ENCODE measurements at regions not wholly inside any gene's neighbourhood (a gene's known extent, or its start where the extent isn't known, plus 50 kb on each side); places are given as distances from the start of the nearest gene placed in this dataset.
"Not testable (repeated sequence)": the region's sequence is repeated elsewhere in the genome, so short reads cannot be mapped to it uniquely, and the experiment has no call there.

DNA sequence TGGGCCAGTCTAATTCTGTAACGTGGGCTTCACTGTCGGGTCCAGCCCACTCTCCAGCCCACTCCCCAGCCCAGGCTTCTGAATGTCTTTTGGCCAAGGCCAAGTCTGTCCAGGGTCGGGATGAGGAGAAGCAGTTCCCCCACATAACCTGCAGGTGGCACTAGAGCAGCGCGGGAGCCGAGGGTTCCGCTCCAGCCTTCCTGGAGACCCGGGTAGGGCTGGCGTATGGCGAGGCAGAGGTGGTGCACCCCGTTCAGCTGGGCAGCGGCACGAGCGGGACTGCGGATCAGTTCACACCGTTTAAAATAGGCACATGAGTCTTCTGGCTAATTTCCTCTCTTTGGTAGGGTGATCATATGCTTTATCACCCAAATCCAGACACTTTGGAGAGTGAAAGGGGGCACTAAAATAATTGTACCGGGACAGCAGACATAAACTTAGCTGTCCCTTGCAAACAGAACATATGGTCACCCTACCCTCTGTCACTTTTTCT lies 185.9 kb downstream of the MSX2 start:
- Histone ChIP-seq H3K27me3 (ENCODE audit: control insufficient read depth, insufficient read depth, low read length) (no peaks in the 10 kb centered on the region), H3K4me3 (ENCODE audit: insufficient read depth, low read depth, low read length) (no peak overlapping the region), H3K36me3 (replicated peaks; ENCODE audit: control insufficient read depth, insufficient read depth, low read length) (no peaks in the 10 kb centered on the region)
- peak; percentile 91 for DNase-seq

DNA sequence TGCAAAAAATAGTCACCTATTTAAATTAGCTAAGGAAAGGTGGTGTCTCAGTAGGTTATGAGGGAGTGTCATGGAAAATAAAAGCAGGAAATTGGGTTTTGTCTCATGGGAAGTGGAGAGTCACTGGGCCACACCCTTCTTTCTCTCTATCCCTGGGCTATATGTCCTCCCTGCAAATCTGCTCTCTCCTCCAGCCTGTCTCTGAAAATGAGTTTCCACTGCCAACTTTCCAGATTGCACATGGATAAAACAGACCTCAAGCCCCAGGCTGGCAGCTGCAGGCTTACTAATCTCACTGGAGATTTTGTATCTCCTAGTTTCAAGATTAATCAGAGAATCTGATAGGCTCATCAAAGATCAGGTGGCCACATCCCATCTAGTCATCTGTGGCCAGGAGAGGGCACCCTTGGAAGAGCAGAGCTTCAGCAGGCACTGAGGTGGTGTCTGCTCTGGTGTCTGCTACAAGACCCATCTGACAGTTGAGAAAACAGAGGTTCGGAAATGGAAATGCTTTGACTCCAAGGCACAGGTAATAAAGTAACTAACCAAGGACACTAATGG lies 178.9 kb downstream of the MSX2 start:
- DNase-seq = peak; percentile 48

DNA sequence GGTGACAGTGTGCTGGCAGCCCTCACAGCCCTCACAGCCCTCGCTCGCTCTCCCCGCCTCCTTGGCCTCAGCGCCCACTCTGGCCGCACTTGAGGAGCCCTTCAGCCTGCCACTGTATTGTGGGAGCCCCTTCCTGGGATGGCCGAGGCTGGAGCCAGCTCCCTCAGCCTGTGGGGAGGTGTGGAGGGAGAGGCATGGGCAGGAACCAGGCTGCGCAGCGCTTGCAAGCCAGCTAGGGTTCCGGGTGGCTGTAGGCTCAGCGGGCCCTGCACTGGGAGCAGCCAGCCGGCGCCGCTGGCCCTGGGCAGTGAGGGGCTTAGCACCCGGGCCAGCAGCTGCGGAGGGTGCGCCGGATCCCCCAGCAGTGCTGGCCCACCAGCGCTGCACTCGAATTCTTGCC lies 177.0 kb downstream of the MSX2 start:
- DNase-seq = no peak
- Histone ChIP-seq H3K36me3 (replicated peaks; ENCODE audit: control insufficient read depth, insufficient read depth, low read length) (no peaks in the 10 kb centered on the region), H3K27me3 (ENCODE audit: control insufficient read depth, insufficient read depth, low read length) (no peaks in the 10 kb centered on the region), H3K4me3 (ENCODE audit: insufficient read depth, low read depth, low read length) (no peak overlapping the region)

More for the DNA sequence above, 178.9 kb downstream of the MSX2 start:
- Histone ChIP-seq H3K36me3 (replicated peaks; ENCODE audit: control insufficient read depth, insufficient read depth, low read length) (no peaks in the 10 kb centered on the region), H3K4me3 (ENCODE audit: insufficient read depth, low read depth, low read length) (no peak overlapping the region), H3K27me3 (ENCODE audit: control insufficient read depth, insufficient read depth, low read length) (no peaks in the 10 kb centered on the region)

DNA sequence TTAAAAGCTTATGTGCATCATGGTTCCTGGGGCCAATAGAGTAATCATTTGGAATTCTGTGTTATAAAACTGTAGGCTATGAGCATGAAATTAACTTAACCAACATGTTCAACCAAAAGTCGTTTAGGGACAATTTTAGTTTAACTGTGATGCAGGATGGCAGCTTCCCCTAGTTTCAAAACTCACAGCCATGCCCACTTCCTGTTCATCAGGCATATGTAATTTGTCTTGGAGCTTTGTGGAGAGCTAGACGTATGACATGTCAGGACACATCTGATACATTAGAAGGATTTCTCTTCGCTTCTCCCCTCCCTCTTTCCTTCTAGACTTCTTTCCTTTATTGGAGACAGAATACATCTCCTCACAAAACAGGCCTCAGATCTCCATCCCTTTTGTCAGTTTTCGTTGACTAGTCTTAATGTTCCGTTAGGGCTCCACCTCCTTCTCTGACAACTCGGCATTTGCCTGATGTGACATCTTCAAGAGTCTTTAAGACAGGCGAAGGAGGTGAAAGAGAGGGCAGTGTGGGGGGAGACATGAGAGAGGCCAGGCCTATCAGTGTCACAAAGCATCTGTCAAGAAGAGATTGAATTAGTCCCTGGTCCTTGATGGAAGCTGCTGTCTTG lies 176.0 kb downstream of the MSX2 start:
- no peak overlapping the region for H3K4me3 ChIP-seq (ENCODE audit: insufficient read depth, low read depth, low read length)
- DNase-seq = no peak
- no peaks in the 10 kb centered on the region for H3K36me3 ChIP-seq (replicated peaks; ENCODE audit: control insufficient read depth, insufficient read depth, low read length)
- no peaks in the 10 kb centered on the region for H3K27me3 ChIP-seq (ENCODE audit: control insufficient read depth, insufficient read depth, low read length)

DNA sequence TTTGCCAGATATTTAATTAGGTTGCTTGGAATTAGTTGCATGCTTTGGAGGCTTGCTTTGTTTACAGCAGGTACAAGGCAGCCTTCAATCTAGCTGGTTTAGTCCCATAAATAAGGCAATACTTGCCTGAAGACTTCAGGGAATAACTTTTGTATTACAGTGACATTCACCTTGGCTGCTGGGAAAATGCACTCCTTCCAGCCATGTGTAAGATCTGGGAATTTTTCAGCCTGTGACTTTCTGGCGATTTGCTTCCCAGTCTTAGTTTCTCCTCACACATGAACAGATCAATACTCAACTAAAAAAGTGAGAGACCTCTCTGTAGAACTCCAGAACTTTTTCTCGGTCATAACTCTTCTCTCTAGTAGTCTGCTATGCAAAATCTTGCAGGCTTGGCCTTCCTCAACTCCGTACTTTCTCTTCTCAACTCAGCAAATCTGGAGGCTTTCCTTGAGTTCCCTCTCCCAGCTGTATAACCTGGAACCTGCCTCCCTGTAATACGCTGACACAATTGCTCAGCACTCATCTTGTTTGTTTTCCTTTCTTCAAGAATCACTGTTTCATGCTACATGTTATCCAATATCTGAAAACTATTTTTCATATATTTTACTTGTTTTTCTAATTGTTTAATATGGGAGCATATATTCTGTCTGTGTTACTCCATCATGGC lies 173.0 kb downstream of the MSX2 start:
- DNase-seq = no peak
- Histone ChIP-seq H3K36me3 (replicated peaks; ENCODE audit: control insufficient read depth, insufficient read depth, low read length) (no peaks in the 10 kb centered on the region), H3K27me3 (ENCODE audit: control insufficient read depth, insufficient read depth, low read length) (no peaks in the 10 kb centered on the region), H3K4me3 (ENCODE audit: insufficient read depth, low read depth, low read length) (no peak overlapping the region)

DNA sequence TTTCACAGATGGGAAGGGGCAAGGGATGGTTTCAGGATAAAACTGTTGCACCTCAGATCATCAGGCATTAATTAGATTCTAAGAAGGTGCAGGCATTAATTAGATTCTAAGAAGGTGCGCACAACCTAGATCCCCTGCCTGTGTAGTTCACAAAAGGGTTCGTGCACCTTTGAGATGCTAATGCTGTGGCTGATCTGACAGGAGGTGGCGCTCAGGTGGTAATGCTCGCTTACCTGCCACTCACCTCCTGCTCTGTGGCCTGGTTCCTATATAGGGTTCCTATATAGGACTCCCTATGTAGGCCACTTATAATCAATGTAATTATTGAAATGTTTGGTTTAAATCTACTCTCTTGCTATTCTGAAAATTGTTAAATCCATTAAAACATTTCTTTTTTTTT lies 171.0 kb downstream of the MSX2 start:
- H3K27me3 ChIP-seq (ENCODE audit: control insufficient read depth, insufficient read depth, low read length) = no peaks in the 10 kb centered on the region
- peak; percentile 39 for DNase-seq

DNA sequence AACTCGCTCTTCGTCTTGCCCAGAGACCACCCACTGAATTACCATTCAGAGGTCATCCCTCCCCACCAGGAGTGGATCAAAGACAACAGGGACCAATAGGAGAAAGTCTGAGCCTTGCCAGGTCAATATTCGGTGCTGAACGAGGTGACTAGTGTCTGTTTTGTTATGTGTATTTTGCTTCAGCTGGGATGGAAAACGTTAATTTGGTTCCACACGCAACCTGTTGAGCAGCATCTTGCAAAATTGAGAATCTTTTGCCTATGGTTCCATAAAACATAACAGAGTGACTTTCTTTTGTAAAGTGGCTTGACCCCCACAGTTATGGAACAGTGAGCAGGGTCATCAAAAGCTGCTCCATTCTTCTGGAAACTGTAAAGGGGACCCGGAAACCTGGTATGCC lies 168.4 kb downstream of the MSX2 start:
- no peak overlapping the region for H3K4me3 ChIP-seq (ENCODE audit: insufficient read depth, low read depth, low read length)
- no peak for DNase-seq
- H3K36me3 ChIP-seq (replicated peaks; ENCODE audit: control insufficient read depth, insufficient read depth, low read length) = no peaks in the 10 kb centered on the region

More for the DNA sequence above, 171.0 kb downstream of the MSX2 start:
- no peak overlapping the region for H3K4me3 ChIP-seq (ENCODE audit: insufficient read depth, low read depth, low read length)
- no peaks in the 10 kb centered on the region for H3K36me3 ChIP-seq (replicated peaks; ENCODE audit: control insufficient read depth, insufficient read depth, low read length)

DNA sequence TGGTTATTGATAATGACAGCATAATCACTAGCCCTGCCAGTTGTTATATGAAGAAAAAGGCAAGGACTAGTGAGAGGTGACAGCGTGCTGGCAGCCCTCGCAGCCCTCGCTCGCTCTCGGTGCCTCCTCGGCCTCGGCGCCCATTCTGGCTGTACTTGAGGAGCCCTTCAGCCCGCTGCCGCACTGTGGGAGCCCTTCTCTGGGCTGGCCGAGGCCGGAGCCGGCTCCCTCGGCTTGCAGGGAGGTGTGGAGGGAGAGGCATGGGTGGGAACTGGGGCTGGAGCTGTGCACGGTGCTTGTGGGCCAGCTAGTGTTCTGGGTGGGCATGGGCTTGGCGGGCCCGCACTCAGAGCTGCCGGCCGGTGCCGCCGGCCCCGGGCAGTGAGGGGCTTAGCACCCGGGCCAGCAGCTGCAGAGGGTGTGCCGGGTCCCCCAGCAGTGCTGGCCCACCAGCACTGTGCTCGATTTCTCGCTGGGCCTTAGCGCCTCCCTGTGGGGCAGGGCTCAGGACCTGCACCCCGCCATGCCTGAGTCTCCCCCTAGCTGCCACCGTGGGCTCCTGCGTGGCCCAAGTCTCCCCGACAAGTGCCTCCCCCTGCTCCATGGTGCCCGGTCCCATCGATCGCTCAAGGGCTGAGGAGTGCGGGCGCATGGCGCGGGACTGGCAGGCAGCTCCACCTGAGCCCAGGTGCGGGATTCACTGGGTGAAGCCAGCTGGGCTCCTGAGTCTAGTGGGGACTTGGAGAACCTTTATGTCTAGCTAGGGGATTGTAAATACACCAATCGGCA lies 156.2 kb downstream of the MSX2 start:
- not testable (repeated sequence) for DNase-seq; H3K27me3 ChIP-seq (ENCODE audit: control insufficient read depth, insufficient read depth, low read length); H3K36me3 ChIP-seq (replicated peaks; ENCODE audit: control insufficient read depth, insufficient read depth, low read length); H3K4me3 ChIP-seq (ENCODE audit: insufficient read depth, low read depth, low read length)

More for the DNA sequence above, 168.4 kb downstream of the MSX2 start:
- no peaks in the 10 kb centered on the region for H3K27me3 ChIP-seq (ENCODE audit: control insufficient read depth, insufficient read depth, low read length)

DNA sequence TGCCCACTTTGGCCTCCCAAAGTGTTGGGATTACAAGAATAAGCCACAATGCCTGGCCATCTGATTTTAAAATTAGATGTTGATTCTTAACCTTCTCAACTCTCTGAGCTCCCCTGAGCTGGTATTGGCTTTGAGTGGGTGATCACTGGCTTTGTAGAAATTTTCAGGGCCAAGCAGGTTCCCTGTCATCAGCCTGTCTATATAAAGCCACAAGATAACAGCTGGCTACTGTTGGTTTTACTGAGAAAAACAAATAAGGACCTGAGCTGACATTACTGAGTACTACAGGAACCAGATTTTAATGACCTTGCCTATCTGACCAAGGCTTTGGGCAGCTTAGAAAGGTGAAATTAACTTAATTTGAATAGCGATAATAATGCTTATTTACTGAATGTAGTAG lies 153.6 kb downstream of the MSX2 start:
- Histone ChIP-seq H3K4me3 (ENCODE audit: insufficient read depth, low read depth, low read length) (no peak overlapping the region), H3K36me3 (replicated peaks; ENCODE audit: control insufficient read depth, insufficient read depth, low read length) (no peaks in the 10 kb centered on the region), H3K27me3 (ENCODE audit: control insufficient read depth, insufficient read depth, low read length) (no peaks in the 10 kb centered on the region)
- no peak for DNase-seq

DNA sequence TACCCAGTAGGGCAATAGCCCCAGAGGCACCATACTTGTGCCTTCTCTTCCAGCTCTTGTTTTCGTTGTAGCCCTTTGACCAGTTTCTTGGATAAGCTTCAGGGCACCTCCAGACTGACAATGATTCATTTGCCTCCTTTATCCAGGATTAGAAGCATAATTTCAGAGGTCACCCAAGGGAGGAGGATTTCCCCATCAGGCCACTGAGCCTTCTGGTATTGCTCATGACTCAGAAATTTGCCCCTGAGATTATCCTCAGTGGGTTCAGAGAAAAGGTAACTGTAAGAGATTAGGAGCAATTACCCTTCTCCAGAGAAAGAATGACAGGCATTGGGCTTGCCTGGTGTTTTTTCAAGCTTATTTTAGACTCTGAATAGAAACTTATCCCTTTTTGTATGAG lies 147.9 kb downstream of the MSX2 start:
- no peak overlapping the region for H3K4me3 ChIP-seq (ENCODE audit: insufficient read depth, low read depth, low read length)
- DNase-seq = no peak
- no peaks in the 10 kb centered on the region for H3K27me3 ChIP-seq (ENCODE audit: control insufficient read depth, insufficient read depth, low read length)
- no peaks in the 10 kb centered on the region for H3K36me3 ChIP-seq (replicated peaks; ENCODE audit: control insufficient read depth, insufficient read depth, low read length)

DNA sequence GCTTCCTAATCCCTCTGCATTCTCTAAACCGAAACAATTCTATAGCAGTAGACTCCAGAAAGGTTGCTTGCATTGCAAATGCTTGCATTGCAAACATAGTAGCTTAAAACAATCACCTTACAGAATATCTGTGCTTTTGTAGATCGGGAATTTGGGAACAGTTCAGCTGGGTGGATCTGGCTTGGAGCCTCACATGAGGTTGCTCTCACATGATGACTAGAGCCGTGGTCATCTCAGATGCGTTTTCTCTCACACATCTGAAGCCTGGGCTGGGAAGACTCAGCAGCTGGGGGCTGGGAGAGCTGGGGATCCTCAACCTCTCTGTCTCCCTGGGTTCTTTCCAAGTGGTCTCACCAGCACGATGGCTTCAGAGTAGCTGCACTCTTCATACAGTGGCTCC lies 127.8 kb downstream of the MSX2 start:
- Histone ChIP-seq H3K4me3 (ENCODE audit: insufficient read depth, low read depth, low read length) (no peak overlapping the region), H3K36me3 (replicated peaks; ENCODE audit: control insufficient read depth, insufficient read depth, low read length) (no peaks in the 10 kb centered on the region), H3K27me3 (ENCODE audit: control insufficient read depth, insufficient read depth, low read length) (no peaks in the 10 kb centered on the region; the same call in 1 of the 2 replicates)
- no peak for DNase-seq

DNA sequence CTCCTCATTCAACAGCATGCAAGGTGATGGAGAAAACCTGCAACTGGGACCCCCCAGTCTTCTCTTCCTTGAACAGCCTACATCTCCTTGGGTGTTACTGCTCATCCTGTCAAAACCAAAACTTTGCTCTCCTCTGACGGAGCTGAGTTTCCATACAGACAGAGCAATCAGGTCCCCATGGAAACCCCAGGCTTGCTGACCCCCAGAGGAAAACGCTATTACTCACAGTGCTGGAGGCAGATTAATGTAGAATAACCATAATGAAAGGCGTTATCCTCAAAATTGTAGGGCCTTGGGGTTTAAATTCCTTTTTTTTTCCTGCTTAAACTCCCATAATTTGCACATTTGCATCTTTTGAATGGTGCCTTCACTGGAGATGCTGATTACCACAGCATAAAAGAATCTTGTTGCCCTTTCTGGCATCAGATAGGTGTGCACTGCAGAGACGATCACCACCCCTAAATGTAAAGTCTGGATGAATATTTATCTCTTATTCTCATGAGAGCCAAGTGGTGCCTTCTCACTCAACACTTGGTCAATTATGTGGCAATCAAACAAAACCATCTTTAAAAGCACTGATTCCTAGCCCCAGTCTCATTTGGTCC lies 126.3 kb downstream of the MSX2 start:
- Histone ChIP-seq H3K4me3 (ENCODE audit: insufficient read depth, low read depth, low read length) (no peak overlapping the region), H3K27me3 (ENCODE audit: control insufficient read depth, insufficient read depth, low read length) (no peaks in the 10 kb centered on the region; the same call in 1 of the 2 replicates), H3K36me3 (replicated peaks; ENCODE audit: control insufficient read depth, insufficient read depth, low read length) (no peaks in the 10 kb centered on the region)
- DNase-seq = no peak

DNA sequence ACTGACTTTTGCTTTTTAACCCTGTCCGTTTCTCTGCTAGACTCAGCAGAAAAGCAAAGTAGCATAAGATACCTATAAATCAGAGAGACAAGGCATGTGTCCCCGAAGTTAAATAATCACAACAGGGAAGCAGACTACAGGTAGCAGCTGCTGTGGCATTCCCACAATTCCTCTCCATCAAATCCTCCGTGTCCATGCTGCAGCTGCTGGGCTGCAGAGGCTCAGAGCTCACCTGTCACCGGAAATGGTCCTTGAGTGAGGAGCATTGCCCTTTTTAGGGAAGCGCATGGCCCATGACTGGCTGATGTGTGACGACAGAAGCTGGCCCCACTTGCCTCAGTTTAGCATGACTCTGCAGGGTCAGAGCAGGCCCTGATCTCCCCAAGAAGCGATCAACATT lies 125.0 kb downstream of the MSX2 start:
- H3K27me3 ChIP-seq (ENCODE audit: control insufficient read depth, insufficient read depth, low read length) = no peaks in the 10 kb centered on the region; the same call in 1 of the 2 replicates
- no peak overlapping the region for H3K4me3 ChIP-seq (ENCODE audit: insufficient read depth, low read depth, low read length)
- no peaks in the 10 kb centered on the region for H3K36me3 ChIP-seq (replicated peaks; ENCODE audit: control insufficient read depth, insufficient read depth, low read length)
- DNase-seq = no peak

DNA sequence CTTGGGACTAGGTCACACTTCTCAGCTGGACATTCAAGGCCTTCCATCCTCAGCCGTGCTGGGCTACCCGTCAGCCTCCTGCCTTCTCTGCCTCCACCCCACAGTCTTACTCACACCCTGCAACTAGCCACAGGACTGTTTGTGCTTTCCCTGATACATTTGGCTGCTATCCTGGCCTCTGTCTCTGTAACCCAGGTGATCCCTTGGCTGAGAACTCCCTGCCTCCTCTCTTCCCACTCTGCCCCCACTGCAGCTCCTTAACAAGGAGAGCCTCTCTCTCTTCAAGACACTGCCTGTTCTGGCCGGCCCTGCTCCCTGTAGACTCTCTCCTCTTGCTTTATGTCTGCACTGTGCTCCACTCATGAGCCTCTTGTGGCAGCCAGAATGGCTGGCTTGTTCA lies 120.6 kb downstream of the MSX2 start:
- Histone ChIP-seq H3K4me3 (ENCODE audit: insufficient read depth, low read depth, low read length) (no peak overlapping the region), H3K27me3 (ENCODE audit: control insufficient read depth, insufficient read depth, low read length) (no peaks in the 10 kb centered on the region; the same call in 1 of the 2 replicates), H3K36me3 (replicated peaks; ENCODE audit: control insufficient read depth, insufficient read depth, low read length) (no peaks in the 10 kb centered on the region)
- DNase-seq = no peak

Data from H7 (cell line).